NCI-H446 (cell line): ENCODE measurements at regions not wholly inside any gene's neighbourhood (a gene's known extent, or its start where the extent isn't known, plus 50 kb on each side); places are given as distances from the start of the nearest gene placed in this dataset.

Experiments
- DNase-seq, 2 experiments: peaks; one replicate each; lab custom pipeline; 2025; lab: John Stamatoyannopoulos, UW

DNA sequence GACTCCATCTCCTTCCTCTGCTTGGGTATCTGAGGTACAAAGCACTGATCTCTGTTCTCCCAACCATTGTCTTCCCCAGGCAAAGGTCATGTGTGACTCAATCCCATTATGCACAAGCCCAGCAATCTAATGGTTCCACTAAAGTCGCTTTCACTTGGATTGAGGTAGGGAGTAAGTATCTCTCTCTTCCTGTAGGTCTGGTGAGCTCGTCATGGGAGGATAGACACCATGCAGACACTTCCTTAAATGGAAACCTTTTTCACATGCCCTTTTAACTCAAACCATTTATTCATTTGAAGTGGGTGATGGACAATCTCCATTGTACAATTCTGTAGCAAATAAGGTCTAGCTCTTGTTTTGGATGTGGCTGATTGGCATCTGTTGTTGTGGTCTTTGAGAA lies 245.2 kb upstream of the CLNK start:
- no peak for DNase-seq

DNA sequence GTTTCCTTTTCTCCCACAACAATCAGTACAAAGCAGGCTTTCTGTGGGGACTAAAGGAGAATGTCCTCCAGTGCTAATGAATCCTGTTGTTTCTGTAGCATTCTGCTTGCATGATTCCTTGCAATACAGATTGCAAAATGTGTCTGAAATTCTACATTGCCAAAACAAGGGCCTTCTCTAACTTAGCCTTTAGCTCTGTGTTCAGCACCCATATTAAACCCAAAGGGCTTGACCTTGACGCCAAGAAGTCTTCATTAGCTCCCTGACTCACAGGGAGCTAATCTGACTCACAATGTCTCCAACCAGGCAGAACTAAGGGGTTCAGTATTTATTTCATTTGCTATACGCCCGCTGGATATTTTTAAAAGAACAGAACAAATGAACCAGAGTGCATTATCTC lies 241.4 kb upstream of the CLNK start:
- peak in 1 of 2 experiments; percentile 13 for DNase-seq

DNA sequence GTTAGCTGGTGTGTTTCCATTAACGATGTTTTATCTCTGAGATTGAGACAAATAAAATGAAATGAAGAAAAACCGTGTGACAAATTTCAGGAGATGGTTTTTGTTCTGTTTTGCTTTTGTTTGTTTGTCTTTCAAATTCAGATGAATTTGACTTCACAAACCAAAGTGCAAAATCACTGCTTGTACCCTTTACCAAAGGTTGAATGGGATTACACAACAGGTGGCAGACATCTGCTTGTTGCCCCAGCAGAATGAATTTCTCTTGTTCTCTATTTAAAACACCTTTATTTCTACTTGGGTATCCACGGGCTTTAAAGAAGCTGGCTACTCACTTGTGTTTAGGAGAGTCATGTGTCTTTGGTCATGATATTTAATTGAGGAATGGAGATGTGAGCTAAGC lies 239.7 kb upstream of the CLNK start:
- no peak for DNase-seq

DNA sequence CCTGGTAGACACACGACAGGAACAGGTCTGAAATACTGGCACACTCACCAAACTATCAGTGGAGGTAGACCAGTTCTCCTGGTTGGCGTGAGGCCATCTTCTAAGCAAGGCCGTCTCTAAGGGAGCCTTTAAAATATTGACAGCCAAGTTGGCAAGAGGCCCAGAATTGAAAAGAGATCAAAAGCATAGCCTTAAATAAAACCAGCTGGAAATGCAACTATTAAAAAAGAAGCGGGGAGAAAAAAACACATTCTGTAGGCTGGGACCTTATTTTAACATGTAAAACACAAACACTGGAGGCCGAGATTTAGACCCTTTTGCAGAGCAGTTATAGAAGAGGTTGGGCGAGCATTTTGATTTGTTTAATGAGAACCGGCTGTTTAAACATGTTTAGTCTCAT lies 233.0 kb upstream of the CLNK start:
- peak; percentile 56 to 84 for DNase-seq

DNA sequence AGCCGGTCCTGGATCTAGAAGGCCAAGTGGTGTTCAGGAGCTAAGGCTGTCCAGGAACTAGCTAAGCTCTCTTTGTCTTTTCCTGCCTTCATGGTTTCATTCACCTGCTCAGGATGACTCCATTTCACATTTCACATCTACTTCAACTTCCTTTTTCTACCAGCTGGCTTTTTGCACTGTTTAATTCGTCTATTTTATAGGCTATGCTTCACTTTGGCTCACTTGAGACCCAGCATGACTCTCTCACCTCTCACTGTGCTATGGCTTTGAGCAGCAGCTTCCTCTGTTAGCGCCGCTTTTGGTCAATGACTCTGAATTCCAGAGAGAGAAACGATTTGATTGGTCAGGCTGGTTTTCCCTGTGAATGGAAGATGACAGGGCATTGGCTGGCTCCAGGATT lies 213.5 kb upstream of the CLNK start:
- DNase-seq: no peak

DNA sequence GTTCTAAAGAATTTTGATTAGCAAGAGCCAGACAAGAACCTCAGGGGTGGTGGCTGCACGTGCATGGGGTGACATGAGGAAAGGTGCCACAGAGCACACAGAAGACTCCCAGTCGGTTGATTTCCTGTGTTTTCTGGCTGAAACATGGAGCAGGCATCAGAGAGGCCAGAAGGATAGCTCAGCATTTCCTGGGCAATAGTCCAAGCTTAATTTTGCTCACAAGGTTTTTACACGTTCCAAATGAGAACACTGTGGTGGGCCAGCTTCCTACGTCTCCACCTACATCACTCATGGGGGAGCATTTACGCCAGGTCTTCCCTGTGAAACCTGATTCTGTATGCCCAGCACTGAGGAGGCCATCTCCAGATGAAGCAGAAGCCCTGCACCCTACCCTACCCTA lies 212.5 kb upstream of the CLNK start:
- DNase-seq: peak; percentile 25 to 71

DNA sequence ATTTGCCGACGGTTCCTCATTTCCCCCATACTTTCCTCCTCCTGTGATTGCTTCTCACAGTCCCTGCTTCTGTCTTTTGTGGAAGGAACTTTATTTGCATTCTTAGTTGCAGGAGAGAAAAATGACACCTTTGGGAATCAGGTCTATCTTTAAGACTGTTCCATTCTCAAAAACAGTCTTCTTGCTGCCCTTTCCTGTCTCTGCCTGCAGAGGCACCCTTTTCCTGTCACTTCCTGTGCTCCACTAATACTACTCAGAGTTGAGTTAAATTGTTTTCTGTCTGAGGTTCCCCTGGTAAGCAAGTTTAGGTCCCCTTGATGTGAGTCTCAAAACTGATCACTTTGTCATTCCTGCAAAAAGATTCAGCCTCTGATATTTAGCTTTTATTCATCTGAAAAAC lies 208.8 kb upstream of the CLNK start:
- no peak for DNase-seq

DNA sequence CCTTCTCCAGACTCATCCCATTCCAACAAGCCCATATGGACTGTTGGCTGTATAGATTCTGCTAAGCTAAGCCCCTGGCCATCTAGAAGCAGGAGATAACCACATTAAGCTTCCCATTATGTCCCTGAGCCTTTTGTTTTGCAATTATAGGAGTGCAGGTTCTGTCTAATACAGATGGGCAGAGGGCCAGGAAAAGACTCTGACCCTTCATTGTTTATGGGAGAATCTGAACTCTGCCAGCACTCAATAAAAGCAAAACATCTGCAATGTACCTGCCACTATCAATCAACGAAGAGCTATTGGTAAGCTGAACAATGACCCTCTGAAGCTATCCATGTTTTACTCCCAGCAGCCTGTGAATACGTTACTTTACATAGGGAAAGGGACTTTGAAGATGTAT lies 207.3 kb upstream of the CLNK start:
- DNase-seq: no peak

DNA sequence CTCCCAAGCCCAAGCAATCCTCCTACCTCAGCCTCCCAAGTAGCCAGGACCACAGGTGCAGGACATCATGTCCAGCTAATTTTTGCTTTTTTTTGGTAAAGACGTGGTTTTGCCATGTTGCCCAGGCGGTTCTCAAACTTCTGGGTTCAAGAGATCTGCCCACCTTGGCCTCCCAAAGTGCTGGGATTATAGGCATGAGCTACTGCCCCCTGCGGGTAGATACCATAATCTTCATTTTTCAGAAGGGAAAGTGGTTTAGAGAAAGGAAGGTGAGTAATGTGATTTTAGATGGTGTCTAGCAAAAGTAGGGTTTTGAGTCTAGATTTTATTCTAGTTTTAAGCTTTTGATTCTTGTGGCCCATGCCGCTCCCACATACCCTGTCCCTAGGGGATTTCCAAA lies 205.3 kb upstream of the CLNK start:
- DNase-seq: no peak

DNA sequence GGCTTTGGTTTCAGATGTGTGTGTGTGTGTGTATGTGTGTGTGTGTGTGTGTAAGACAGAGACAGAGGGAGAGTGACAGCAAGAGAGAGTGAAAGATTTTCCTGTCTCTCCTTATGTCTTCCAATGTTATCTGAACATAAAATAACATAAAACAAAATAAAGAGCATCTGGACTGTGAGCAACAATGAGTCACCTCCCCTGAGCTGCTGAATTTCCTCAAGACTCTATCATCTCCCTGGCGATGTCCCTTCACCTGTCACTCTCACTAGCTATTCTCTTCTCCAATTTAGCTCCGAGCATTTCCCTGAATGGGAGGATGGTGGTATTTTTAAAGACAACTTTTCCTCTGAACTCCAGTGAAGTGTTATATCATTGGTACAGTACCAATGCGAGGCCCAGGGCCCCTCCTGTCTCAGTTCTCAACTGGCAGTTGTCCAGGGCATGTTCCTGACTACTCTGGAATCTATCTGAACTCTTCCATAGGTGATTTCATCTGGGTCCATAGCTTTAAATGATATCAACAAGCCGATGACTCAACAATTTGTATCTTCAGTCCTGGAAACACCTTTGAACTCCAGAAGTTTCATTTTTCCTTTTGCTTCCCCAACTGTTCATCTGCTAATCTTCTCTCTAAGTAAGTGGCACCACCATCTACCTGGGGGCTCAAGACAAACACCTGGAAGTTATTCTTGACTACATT lies 195.0 kb upstream of the CLNK start:
- DNase-seq: no peak

DNA sequence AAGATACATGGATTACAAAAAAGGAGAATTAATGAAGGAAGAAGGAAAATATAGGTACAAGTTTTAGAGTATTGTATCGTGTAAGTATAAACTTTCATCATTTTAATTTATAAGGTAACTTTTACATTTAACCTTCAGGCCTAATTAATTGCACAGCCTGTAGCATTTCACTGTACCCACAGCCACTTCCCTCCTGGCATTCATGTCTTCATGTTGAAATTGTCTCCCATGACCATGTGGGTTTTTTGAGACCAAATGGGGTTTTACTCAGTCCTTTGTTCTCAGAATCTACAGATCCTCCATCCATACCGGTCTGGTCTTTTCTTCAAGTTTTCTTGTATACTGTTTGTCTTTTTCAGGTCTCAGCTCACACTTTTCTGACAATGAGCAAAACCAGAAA lies 194.3 kb upstream of the CLNK start:
- DNase-seq: no peak

DNA sequence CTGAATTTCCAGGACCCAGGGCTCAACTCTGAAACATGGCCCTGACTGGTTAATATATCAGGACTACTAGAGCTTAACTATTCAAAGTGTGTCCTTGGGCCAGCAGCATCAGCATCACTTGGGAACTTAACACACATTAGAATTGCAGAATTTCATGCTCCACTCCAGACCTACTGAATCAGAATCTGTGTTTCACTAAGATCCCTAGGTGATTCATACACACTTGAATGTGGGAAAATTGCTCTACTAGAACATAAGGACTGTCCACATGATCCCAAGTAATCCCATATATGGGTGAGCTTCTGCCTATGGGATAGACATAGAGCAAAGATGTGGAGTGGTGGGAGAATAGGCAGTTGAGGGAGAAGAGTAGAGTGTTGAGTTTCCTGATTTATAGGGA lies 192.5 kb upstream of the CLNK start:
- DNase-seq: no peak

DNA sequence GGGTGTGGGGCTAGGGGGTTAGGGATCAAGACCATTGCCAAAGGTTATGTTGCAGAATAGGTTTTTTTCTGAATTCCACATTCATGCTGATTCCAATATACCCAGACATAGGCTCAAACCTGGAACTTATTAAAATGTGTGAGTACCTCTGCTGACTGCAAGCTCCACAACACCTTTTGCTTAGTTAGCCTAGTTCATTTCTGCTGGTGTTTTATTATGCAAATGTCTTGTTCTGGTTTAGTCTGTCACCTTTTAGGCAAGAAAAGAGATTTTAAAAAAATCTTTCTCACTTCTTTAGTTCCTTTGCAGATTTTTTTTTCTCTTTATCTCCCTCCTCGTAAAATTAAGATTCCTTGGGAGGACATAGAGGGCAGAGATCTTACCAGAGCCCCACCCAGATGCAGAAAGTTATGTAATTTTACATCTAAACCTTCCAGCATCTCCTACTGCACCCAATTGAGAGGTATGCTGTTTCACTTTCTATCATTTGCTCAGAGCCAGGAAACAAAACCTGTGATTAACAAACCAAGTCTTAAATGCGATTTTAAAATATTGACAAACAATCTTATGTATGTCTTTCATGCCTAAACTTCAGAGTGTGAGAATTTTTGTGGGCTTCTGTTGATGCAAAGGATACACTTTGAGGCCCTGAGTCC lies 190.7 kb upstream of the CLNK start:
- no peak for DNase-seq

DNA sequence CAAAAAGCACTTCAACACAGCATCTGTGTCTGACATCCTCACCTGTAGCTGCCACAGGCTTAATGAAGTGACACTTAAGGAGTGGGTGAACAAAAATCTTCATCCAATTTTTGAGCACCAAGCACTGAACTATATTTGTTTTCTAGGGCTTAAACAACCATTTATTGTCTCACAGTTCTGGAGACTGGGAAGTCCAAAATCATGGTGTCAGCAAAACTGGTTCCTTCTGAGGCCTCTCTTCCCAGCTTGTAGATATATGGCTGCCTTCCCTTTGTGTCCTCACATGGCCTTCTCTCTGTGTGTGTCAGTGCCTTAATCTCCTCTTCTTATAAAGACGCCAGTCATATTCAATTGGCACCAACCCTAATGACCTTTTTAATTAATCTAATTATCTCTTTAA lies 189.2 kb upstream of the CLNK start:
- DNase-seq: no peak

DNA sequence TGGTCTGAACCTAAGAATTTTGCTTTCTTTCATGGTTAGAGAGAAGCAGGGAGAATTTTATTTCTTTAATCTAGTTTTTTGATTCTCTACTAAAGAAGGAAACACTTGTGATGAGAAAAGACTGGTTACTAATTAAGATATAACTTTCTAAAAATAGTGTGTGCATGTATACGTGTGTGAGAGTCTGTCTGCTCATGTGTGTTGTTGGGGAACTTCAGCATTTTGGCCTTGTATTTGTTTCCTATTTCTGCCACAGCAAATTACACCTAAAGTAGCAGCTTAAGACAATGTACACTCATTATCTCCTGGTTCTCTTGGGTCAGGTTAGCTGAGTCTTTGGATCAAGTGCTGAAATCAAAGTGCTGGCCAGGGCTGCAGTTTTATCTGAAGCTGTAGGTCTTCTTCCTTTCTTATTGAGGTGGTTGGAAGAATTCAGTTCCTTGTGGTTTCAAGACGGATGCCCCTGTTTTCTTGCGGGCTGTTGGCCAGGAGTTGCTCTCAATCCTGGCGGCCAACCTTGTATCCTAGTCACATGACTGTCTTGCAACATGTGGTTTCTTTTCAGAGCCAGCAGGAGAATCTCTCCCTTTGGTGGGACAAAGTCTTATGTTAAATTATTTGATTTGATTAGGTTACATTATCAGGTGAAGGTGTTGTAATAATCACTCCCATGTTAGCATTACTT lies 188.4 kb upstream of the CLNK start:
- DNase-seq: no peak

DNA sequence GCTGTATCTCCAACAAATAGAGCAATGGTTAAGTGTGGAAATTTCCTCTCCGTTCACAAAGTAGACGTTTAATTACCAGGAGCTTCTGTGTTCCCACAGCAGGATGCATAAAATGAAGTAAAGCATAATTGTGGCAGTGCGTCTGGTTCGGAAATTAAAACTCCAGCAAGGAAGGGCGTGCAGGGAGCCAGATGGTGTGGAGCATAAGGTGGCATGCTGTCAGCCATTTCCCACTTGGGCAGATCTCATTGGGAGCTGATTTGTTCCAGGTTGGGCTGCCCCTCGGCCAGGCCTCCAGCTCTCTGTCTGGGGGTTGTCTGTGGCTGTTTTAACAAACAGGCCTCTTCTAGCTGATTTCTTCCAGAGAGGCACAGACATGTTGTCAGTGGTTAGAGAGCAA lies 182.1 kb upstream of the CLNK start:
- peak; percentile 40 to 73 for DNase-seq

DNA sequence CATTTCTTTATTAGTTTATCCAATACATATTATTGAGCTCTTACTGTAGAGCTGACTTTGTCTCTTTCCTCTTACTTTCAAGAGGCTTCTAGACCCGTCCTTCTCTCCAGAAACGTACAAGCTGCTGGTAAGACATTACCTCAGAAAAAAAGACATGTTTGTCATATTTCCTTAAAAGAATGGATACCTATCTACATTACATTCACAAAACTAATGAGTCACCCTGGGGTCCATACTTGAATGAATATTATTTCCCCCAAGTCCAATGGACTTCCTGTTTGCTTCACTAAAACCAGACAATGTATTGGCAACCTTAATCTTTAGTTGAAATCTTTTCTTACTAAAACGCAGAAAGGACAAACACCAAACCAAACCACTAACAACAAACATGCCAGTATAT lies 176.5 kb upstream of the CLNK start:
- DNase-seq: no peak

DNA sequence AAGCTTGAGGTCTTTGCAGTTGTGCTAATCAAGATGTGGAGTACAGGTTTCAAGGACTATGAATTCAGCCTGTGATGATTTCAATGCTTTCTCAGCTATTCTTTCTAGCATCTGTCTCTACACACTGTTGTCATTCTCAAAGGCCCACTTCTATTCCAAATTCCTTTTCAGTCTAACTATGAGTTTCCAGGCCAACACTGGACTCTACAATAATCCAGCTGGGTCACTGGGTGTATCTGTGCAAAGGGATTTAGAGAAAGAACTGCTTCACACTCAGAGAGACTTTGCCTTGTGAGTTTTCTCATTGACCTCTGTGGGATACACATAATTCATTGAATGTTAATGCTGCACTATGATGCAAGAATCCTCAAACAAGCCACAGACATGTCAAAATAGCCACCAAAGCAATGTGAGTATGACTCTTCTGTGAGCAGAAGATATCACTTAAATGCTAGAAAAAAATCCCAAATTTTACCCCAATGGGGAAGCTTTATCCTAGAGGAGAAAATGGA lies 171.8 kb upstream of the CLNK start:
- DNase-seq: no peak

DNA sequence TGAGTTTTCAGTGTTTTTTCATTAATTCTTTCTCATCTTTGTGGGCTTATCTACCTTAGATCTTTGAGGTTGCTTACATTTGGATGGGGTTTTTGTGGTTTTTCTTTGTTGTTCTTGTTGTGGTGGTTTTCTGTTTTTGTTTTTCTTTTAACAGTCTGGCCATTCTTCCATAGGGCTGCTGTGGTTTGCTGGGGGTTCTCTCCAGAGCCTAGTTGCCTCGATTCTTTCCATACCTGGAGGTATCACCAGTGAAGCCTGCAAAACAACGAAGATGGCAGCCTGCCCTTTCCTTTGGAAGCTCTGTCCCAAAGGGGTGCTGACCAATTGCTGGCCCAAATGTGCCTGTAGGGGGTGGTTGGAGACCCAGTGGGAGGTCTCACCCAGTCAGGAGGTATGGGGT lies 168.6 kb upstream of the CLNK start:
- no peak for DNase-seq

DNA sequence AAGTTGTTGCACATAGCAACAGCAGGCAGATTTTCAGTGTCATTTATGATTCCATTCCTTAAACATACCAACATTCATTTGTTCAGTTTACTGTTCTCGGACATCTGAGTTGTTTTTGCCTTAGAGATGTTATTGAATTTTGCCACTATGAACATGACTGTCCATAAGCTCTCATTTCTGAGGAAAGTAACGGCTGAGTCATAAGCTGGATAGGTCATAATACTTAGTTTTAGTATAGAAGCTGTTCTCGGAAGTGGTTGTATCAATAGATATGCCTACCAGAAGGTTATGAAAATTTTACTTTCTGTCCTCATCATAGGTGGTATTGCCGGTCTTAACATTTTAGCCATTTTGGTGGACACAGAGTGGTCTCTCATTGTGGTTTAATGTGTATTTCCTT lies 157.1 kb upstream of the CLNK start:
- DNase-seq: no peak

DNA sequence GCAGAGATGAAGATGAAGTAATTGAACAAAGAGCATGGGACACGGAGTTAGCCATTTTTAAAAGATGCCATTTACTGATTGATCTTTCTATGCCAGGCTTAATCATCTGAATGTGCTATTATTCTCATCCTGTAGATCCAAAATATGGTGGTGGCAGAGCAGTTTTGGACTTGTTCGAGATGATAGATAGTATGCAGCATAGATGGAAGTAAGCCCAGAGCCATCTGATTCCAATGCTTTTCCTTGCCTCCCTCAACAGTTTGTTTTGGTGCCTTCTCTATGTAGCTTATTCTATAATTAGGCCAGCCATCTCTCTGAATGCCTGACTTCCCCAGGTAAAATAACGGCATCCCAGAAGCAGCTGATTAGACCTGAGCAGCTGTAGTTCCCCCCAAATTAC lies 152.6 kb upstream of the CLNK start:
- DNase-seq: no peak

DNA sequence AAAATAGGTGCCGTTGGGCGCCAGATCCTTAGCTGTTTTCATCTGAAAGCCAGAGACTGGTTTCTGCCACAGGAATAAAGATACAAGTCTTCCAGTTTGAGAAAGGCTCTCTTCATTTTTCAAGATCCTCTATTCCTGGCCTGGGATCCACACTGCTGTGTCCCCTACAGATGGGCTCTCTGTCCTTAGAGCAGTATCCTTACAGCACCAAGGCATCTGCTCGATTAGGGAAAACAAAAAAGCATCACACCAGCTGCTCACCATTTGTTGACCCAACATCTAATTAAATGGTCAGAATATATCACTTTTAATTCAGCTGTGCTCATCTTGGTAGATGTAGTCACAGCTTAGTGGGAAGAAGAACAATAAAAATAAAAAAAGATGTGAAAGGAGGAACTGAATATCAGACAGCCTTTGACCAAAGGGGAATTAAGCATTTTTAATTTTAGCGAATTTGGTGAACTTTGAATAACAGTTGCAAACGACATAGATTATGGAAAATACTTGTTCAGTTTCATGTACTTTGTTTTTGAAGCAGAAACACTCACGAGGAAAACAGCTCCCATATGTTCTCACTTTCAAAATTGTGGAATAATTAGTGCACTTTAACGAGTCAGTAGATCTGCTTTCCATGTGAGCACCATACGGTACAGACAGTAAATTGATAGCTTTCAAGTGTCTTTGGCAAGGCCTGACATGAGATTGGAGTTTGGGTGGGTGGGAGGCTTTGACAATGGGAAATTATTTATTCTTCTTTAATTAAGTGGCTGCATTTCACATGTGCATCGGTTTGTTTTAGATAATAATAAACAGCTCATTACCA lies 148.4 kb upstream of the CLNK start:
- DNase-seq: peak; percentile 9 to 67
